ENCODE measurements at regions not wholly inside any gene's neighbourhood (a gene's known extent, or its start where the extent isn't known, plus 50 kb on each side); places are given as distances from the start of the nearest gene placed in this dataset.
A peak's percentile ranks its signal among the peaks of the same experiment; 100 is the strongest.

- H3K4me1 ChIP-seq: no peaks in the 10 kb centered on the region
- no peaks in the 10 kb centered on the region for H3K36me3 ChIP-seq
- 92% methylated on average over 4 of the region's 23 CpGs for WGBS (ENCODE audit: insufficient coverage, low coverage, low lambda C conversion rate, missing lambda C conversion rate)
- intact Hi-C loops (cut with DNase I): no loop called here
- ATAC-seq: no peak
- H3K27ac ChIP-seq: no peak overlapping the region
- TF ChIP-seq, protein P1, sequence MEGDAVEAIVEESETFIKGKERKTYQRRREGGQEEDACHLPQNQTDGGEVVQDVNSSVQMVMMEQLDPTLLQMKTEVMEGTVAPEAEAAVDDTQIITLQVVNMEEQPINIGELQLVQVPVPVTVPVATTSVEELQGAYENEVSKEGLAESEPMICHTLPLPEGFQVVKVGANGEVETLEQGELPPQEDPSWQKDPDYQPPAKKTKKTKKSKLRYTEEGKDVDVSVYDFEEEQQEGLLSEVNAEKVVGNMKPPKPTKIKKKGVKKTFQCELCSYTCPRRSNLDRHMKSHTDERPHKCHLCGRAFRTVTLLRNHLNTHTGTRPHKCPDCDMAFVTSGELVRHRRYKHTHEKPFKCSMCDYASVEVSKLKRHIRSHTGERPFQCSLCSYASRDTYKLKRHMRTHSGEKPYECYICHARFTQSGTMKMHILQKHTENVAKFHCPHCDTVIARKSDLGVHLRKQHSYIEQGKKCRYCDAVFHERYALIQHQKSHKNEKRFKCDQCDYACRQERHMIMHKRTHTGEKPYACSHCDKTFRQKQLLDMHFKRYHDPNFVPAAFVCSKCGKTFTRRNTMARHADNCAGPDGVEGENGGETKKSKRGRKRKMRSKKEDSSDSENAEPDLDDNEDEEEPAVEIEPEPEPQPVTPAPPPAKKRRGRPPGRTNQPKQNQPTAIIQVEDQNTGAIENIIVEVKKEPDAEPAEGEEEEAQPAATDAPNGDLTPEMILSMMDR (IDR thresholded peaks at IDR 0.05): no peak
- no peak for TF ChIP-seq POLR2A (IDR thresholded peaks at IDR 0.05)
- DNase-seq: no peak
- H3K9me3 ChIP-seq: no peaks in the 10 kb centered on the region
- H3K4me3 ChIP-seq: no peak overlapping the region
- H3K27me3 ChIP-seq: no peaks in the 10 kb centered on the region
Observed at GRCh38 chr5:42915306-42915866, 103.7 kb upstream of the SELENOP start.

GRCh38 chr5:42912184-42912798 lies 100.6 kb upstream of the SELENOP start:
- intact Hi-C loops (cut with DNase I): no loop called here
- DNase-seq: no peak
- WGBS (ENCODE audit: insufficient coverage, low coverage, low lambda C conversion rate, missing lambda C conversion rate): 69% methylated on average over 8 of the region's 8 CpGs

GRCh38 chr5:42908509-42909488 lies 97.1 kb upstream of the SELENOP start:
- H3K4me1 ChIP-seq: peaks cover 0 to 8% (median 0%) of the 10 kb centered on the region in 4 donors
- ATAC-seq (peak; percentile 97 to 98 (median 98)), DNase-seq (peak; percentile 92 to 93 (median 92))
- TF ChIP-seq, protein P1 (IDR thresholded peaks at IDR 0.05): peak; percentile 73 to 84 (median 76)
- TF ChIP-seq POLR2A (IDR thresholded peaks at IDR 0.05): no peak
- 2% methylated on average over 25 of the region's 30 CpGs for WGBS (ENCODE audit: insufficient coverage, low coverage, low lambda C conversion rate, missing lambda C conversion rate)
- H3K9me3 ChIP-seq: no peaks in the 10 kb centered on the region
- H3K27ac ChIP-seq: no peak overlapping the region
- no peaks in the 10 kb centered on the region for H3K27me3 ChIP-seq
- H3K4me3 ChIP-seq: peak overlapping the region; percentile 40 to 54 (median 45)
- intact Hi-C loops (cut with DNase I): no loop called here
- no peaks in the 10 kb centered on the region for H3K36me3 ChIP-seq

More at GRCh38 chr5:42912184-42912798, 100.6 kb upstream of the SELENOP start:
- Histone ChIP-seq H3K4me1 (peaks cover 0 to 8% (median 0%) of the 10 kb centered on the region in 4 donors), H3K9me3 (no peaks in the 10 kb centered on the region), H3K27ac (no peak overlapping the region), H3K4me3 (no peak overlapping the region), H3K36me3 (no peaks in the 10 kb centered on the region), H3K27me3 (no peaks in the 10 kb centered on the region)
- no peak for TF ChIP-seq POLR2A (IDR thresholded peaks at IDR 0.05)
- TF ChIP-seq, protein P1 (IDR thresholded peaks at IDR 0.05): peak in 3 of 4 donors; percentile 20 to 27 (median 26)
- ATAC-seq: no peak

GRCh38 chr5:42908086-42908485 lies 96.4 kb upstream of the SELENOP start:
- WGBS (ENCODE audit: insufficient coverage, low coverage, low lambda C conversion rate, missing lambda C conversion rate): 38% methylated on average over 2 of the region's 2 CpGs
- intact Hi-C loops (cut with DNase I): no loop called here
- TF ChIP-seq, protein P1 (IDR thresholded peaks at IDR 0.05): no peak
- TF ChIP-seq POLR2A (IDR thresholded peaks at IDR 0.05): no peak
- H3K27ac ChIP-seq: no peak overlapping the region
- DNase-seq (no peak), ATAC-seq (no peak)
- H3K4me1 ChIP-seq: peaks cover 0 to 8% (median 0%) of the 10 kb centered on the region in 4 donors
- H3K4me3 ChIP-seq: no peak overlapping the region
- no peaks in the 10 kb centered on the region for H3K27me3 ChIP-seq
- no peaks in the 10 kb centered on the region for H3K9me3 ChIP-seq
- H3K36me3 ChIP-seq: no peaks in the 10 kb centered on the region

All from right lobe of liver (tissue), 6 donors.